ENCODE measurements at regions not wholly inside any gene's neighbourhood (a gene's known extent, or its start where the extent isn't known, plus 50 kb on each side); places are given as distances from the start of the nearest gene placed in this dataset.

- TF ChIP-seq CTCF (conservative IDR thresholded peaks at IDR 0.05; ENCODE audit: low read depth, low read length) (no peak), EZH2 (IDR thresholded peaks at IDR 0.05; ENCODE audit: borderline replicate concordance, low read depth, low read length, poor library complexity, severe bottlenecking) (no peak)
Measured at GRCh38 chr15:46892621-46893160, 824.6 kb upstream of the SEMA6D start.
